ENCODE measurements at regions not wholly inside any gene's neighbourhood (a gene's known extent, or its start where the extent isn't known, plus 50 kb on each side); places are given as distances from the start of the nearest gene placed in this dataset.

DNA sequence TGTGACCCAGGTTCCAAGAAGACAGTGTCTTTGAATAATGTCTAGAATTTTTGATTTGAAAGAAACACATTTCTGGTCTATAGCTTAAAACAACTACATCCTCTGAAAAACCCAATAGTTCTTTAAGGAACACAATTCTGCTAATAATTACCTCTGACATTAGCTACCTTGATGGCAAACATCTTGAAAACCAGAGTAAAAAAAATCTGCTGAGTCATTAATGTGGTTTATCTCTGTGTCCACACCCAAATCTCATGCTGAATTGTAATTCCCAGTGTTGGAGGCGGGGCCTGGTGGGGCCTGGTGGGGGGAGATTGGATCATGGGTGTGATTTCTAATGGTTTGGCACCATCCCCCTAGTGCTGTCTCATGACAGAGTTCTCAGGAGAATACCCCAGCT is 1233.8 kb downstream of the NLGN4X start:
- TF ChIP-seq, protein P1, sequence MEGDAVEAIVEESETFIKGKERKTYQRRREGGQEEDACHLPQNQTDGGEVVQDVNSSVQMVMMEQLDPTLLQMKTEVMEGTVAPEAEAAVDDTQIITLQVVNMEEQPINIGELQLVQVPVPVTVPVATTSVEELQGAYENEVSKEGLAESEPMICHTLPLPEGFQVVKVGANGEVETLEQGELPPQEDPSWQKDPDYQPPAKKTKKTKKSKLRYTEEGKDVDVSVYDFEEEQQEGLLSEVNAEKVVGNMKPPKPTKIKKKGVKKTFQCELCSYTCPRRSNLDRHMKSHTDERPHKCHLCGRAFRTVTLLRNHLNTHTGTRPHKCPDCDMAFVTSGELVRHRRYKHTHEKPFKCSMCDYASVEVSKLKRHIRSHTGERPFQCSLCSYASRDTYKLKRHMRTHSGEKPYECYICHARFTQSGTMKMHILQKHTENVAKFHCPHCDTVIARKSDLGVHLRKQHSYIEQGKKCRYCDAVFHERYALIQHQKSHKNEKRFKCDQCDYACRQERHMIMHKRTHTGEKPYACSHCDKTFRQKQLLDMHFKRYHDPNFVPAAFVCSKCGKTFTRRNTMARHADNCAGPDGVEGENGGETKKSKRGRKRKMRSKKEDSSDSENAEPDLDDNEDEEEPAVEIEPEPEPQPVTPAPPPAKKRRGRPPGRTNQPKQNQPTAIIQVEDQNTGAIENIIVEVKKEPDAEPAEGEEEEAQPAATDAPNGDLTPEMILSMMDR (IDR thresholded peaks at IDR 0.05; ENCODE audit: insufficient read depth, low read depth, low read length), result no peak
- TF ChIP-seq EZH2 (IDR thresholded peaks at IDR 0.05; ENCODE audit: insufficient read depth, low read length), result no peak

Data from astrocyte (in vitro differentiated cells and primary cell).